ENCODE measurements at regions not wholly inside any gene's neighbourhood (a gene's known extent, or its start where the extent isn't known, plus 50 kb on each side); places are given as distances from the start of the nearest gene placed in this dataset.

- Histone ChIP-seq H3K79me2 (ENCODE audit: insufficient read depth, low read length) (no peaks in the 10 kb centered on the region), H2AFZ (ENCODE audit: low read depth, low read length) (no peak overlapping the region), H3K4me1 (ENCODE audit: insufficient read depth, low read length) (no peaks in the 10 kb centered on the region), H3K9ac (ENCODE audit: low read depth, low read length) (no peak overlapping the region), H3K4me2 (ENCODE audit: insufficient read depth, low read length) (no peak overlapping the region), H3K4me3 (ENCODE audit: low read depth in 1 of 2, low read length in 2 of 2) (no peak overlapping the region), H3K27ac (ENCODE audit: low read length) (no peak overlapping the region), H4K20me1 (ENCODE audit: insufficient read depth, low read length) (no peaks in the 10 kb centered on the region), H3K36me3 (ENCODE audit: insufficient read depth, low read length) (no peaks in the 10 kb centered on the region), H3K9me3 (ENCODE audit: insufficient read depth, low read length, severe bottlenecking) (no peaks in the 10 kb centered on the region), H3K27me3 (ENCODE audit: insufficient read depth, low read length, poor library complexity) (no peaks in the 10 kb centered on the region)
- TF ChIP-seq EZH2 (IDR thresholded peaks at IDR 0.05; ENCODE audit: borderline replicate concordance, low read depth, low read length, severe bottlenecking): no peak
- no peak for TF ChIP-seq CTCF (IDR thresholded peaks at IDR 0.05; ENCODE audit: borderline replicate concordance, extremely low read depth, low read length, poor library complexity, severe bottlenecking)
- no peak for ATAC-seq (ENCODE audit: insufficient read depth, low read depth)
- DNase-seq: no peak
Observed at GRCh38 chr2:107663632-107664031, 163.1 kb upstream of the RGPD4 start.

- H3K27ac ChIP-seq (ENCODE audit: low read length): no peak overlapping the region
- no peaks in the 10 kb centered on the region for H3K79me2 ChIP-seq (ENCODE audit: insufficient read depth, low read length)
- no peak overlapping the region for H3K9ac ChIP-seq (ENCODE audit: low read depth, low read length)
- H4K20me1 ChIP-seq (ENCODE audit: insufficient read depth, low read length): no peaks in the 10 kb centered on the region
- H3K4me1 ChIP-seq (ENCODE audit: insufficient read depth, low read length): no peaks in the 10 kb centered on the region
- no peaks in the 10 kb centered on the region for H3K27me3 ChIP-seq (ENCODE audit: insufficient read depth, low read length, poor library complexity)
- no peaks in the 10 kb centered on the region for H3K36me3 ChIP-seq (ENCODE audit: insufficient read depth, low read length)
- DNase-seq (no peak), ATAC-seq (ENCODE audit: insufficient read depth, low read depth) (no peak)
- H2AFZ ChIP-seq (ENCODE audit: low read depth, low read length): no peak overlapping the region
- H3K4me3 ChIP-seq (ENCODE audit: low read depth in 1 of 2, low read length in 2 of 2): no peak overlapping the region
- peaks cover 3% of the 10 kb centered on the region for H3K9me3 ChIP-seq (ENCODE audit: insufficient read depth, low read length, severe bottlenecking)
- TF ChIP-seq EZH2 (IDR thresholded peaks at IDR 0.05; ENCODE audit: borderline replicate concordance, low read depth, low read length, severe bottlenecking) (no peak), CTCF (IDR thresholded peaks at IDR 0.05; ENCODE audit: borderline replicate concordance, extremely low read depth, low read length, poor library complexity, severe bottlenecking) (peak; percentile 27)
- H3K4me2 ChIP-seq (ENCODE audit: insufficient read depth, low read length): no peak overlapping the region
Observed at GRCh38 chr2:107669335-107669734, 157.4 kb upstream of the RGPD4 start.

DNA sequence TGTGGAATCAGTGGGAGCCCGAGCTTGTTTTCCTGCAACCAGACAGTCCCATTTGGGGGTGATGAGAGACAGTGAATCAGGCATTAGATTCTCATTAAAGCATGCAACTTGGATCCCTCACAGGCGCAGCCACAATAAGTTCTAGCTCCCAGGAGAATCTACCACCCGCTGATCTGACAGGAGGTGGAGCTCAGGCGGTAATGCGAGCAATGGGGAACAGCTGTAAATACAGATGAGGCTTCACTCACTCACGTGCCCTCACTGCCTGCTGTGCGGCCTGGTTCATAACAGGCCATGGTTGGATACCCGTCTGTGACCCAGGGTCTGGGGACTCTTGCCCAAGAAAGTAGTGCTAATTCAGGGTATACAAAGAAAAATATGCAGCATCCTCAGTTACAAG, 144.8 kb upstream of the RGPD4 start:
- no peak for TF ChIP-seq EZH2 (IDR thresholded peaks at IDR 0.05; ENCODE audit: borderline replicate concordance, low read depth, low read length, severe bottlenecking)
- no peak for TF ChIP-seq CTCF (IDR thresholded peaks at IDR 0.05; ENCODE audit: borderline replicate concordance, extremely low read depth, low read length, poor library complexity, severe bottlenecking)
- DNase-seq (no peak), ATAC-seq (ENCODE audit: insufficient read depth, low read depth) (no peak)
- Histone ChIP-seq H3K27ac (ENCODE audit: low read length) (no peak overlapping the region), H4K20me1 (ENCODE audit: insufficient read depth, low read length) (no peaks in the 10 kb centered on the region), H3K27me3 (ENCODE audit: insufficient read depth, low read length, poor library complexity) (no peaks in the 10 kb centered on the region), H3K4me1 (ENCODE audit: insufficient read depth, low read length) (no peaks in the 10 kb centered on the region), H3K9me3 (ENCODE audit: insufficient read depth, low read length, severe bottlenecking) (no peaks in the 10 kb centered on the region), H3K79me2 (ENCODE audit: insufficient read depth, low read length) (no peaks in the 10 kb centered on the region), H3K9ac (ENCODE audit: low read depth, low read length) (no peak overlapping the region), H3K4me3 (ENCODE audit: low read depth in 1 of 2, low read length in 2 of 2) (no peak overlapping the region), H3K36me3 (ENCODE audit: insufficient read depth, low read length) (no peaks in the 10 kb centered on the region), H2AFZ (ENCODE audit: low read depth, low read length) (no peak overlapping the region), H3K4me2 (ENCODE audit: insufficient read depth, low read length) (no peak overlapping the region)

DNA sequence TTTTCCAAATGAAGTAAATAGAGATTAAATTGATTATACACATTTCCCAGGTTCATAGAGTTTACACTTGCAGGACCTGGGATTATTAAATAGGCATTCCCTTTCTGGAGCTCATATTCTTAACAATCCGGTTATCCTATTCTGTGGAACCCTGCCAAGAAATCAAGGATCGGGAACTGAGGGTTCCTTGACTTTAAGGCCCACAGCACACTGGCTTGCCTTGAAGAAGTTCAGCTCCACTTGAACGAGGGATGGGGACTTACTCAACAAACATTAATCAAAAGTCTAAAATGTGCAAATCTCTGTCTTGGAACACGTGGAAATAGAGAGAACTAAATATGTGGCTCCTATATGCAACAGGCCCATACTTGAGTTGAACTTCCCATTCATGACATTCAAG, 142.3 kb upstream of the RGPD4 start:
- no peak for TF ChIP-seq CTCF (IDR thresholded peaks at IDR 0.05; ENCODE audit: borderline replicate concordance, extremely low read depth, low read length, poor library complexity, severe bottlenecking)
- TF ChIP-seq EZH2 (IDR thresholded peaks at IDR 0.05; ENCODE audit: borderline replicate concordance, low read depth, low read length, severe bottlenecking): no peak
- no peaks in the 10 kb centered on the region for H4K20me1 ChIP-seq (ENCODE audit: insufficient read depth, low read length)

More for the DNA sequence above, 142.3 kb upstream of the RGPD4 start:
- no peak overlapping the region for H3K4me3 ChIP-seq (ENCODE audit: low read depth in 1 of 2, low read length in 2 of 2)
- no peaks in the 10 kb centered on the region for H3K36me3 ChIP-seq (ENCODE audit: insufficient read depth, low read length)
- no peak overlapping the region for H2AFZ ChIP-seq (ENCODE audit: low read depth, low read length)
- H3K27me3 ChIP-seq (ENCODE audit: insufficient read depth, low read length, poor library complexity): no peaks in the 10 kb centered on the region
- DNase-seq (no peak), ATAC-seq (ENCODE audit: insufficient read depth, low read depth) (no peak)
- H3K9ac ChIP-seq (ENCODE audit: low read depth, low read length): no peak overlapping the region
- H3K9me3 ChIP-seq (ENCODE audit: insufficient read depth, low read length, severe bottlenecking): no peaks in the 10 kb centered on the region
- no peaks in the 10 kb centered on the region for H3K4me1 ChIP-seq (ENCODE audit: insufficient read depth, low read length)
- no peaks in the 10 kb centered on the region for H3K79me2 ChIP-seq (ENCODE audit: insufficient read depth, low read length)
- H3K4me2 ChIP-seq (ENCODE audit: insufficient read depth, low read length): no peak overlapping the region
- H3K27ac ChIP-seq (ENCODE audit: low read length): no peak overlapping the region
